IMR-90 (cell line): ENCODE measurements at regions not wholly inside any gene's neighbourhood (a gene's known extent, or its start where the extent isn't known, plus 50 kb on each side); places are given as distances from the start of the nearest gene placed in this dataset.
A peak's percentile ranks its signal among the peaks of the same experiment; 100 is the strongest.
"Not testable (repeated sequence)": the region's sequence is repeated elsewhere in the genome, so short reads cannot be mapped to it uniquely, and the experiment has no call there.

Experiments used
- ATAC-seq: fragments of 200-7000 bp; cut with Tn5 transposase; 2 replicates; pipeline ENCODE4 v1.9.1; 2020; ENCODE audit warnings: low read depth, mild to moderate bottlenecking, moderate library complexity
- BruUV-seq: library from RNA; stranded (reverse); fragments of 400-500 nt; replicated peaks from 2 replicates; lab custom pipeline; 2021; lab: Mats Ljungman, UMichigan
- CTCF ChIA-PET: fragments of 300-600 bp; formaldehyde crosslinking; extraction: SDS; loops from one replicate; lab custom pipeline; 2021; ENCODE audit warnings: antibody characterized with exemption; lab: Yijun Ruan, JAX
- POLR2A ChIA-PET: fragments of 300-600 bp; sonication (Branson Sonifier 250); formaldehyde crosslinking; loops from one replicate; lab custom pipeline; 2022; ENCODE audit warnings: antibody characterized with exemption; ENCODE audit not compliant: unreplicated experiment; lab: Charles Lee
- DNase-seq: peaks from one replicate; pipeline ENCODE4 v3.0.0; 2013
- H2AFZ ChIP-seq: replicated peaks from 2 replicates; pipeline ENCODE3; 2013; ENCODE audit warnings: low read length, mild to moderate bottlenecking; ENCODE audit not compliant: poor library complexity
- H2AK5ac ChIP-seq: 2 replicates; pipeline ENCODE4 v1.6.1; 2013; ENCODE audit warnings: low read depth, low read length, inconsistent platforms
- H2AK9ac ChIP-seq: replicated peaks from 2 replicates; pipeline ENCODE3; 2013; ENCODE audit warnings: mild to moderate bottlenecking, low read depth, low read length, moderate library complexity; ENCODE audit not compliant: poor library complexity
- H2BK120ac ChIP-seq: 2 replicates; pipeline ENCODE4 v1.6.1; 2013; ENCODE audit warnings: low read depth, low read length, inconsistent platforms
- H2BK15ac ChIP-seq: 3 replicates; pipeline ENCODE4 v1.6.1; 2013; ENCODE audit warnings: low read depth, low read length, inconsistent platforms
- H2BK20ac ChIP-seq: 2 replicates; pipeline ENCODE4 v1.6.1; 2013; ENCODE audit warnings: low read depth, mild to moderate bottlenecking, inconsistent platforms, low read length, moderate library complexity
- H2BK5ac ChIP-seq: 2 replicates; pipeline ENCODE4 v1.6.1; 2013; ENCODE audit warnings: mild to moderate bottlenecking, low read depth, low read length, inconsistent platforms; ENCODE audit not compliant: poor library complexity, severe bottlenecking
- H3K14ac ChIP-seq: replicated peaks from 2 replicates; pipeline ENCODE4 v1.6.1; 2013; ENCODE audit warnings: low read depth, low read length, inconsistent platforms
- H3K18ac ChIP-seq: 2 replicates; pipeline ENCODE4 v1.6.1; 2013; ENCODE audit warnings: low read depth, low read length, control low read depth
- H3K23ac ChIP-seq: 2 replicates; pipeline ENCODE4 v1.6.1; 2013; ENCODE audit warnings: low read depth, low read length, inconsistent platforms
- H3K27ac ChIP-seq: 2 replicates; pipeline ENCODE4 v1.5.1; 2013; ENCODE audit warnings: mild to moderate bottlenecking, control low read depth, low read length; ENCODE audit not compliant: insufficient read depth
- H3K27me3 ChIP-seq: 2 replicates; pipeline ENCODE4 v1.6.1; 2013; ENCODE audit warnings: low read length; ENCODE audit not compliant: control insufficient read depth, insufficient read depth
- H3K36me3 ChIP-seq: 2 replicates; pipeline ENCODE4 v1.6.1; 2013; ENCODE audit warnings: low read length, mixed read lengths; ENCODE audit not compliant: control insufficient read depth, insufficient read depth
- H3K4ac ChIP-seq: 2 replicates; pipeline ENCODE4 v1.6.1; 2013; ENCODE audit warnings: low read depth, low read length, inconsistent platforms
- H3K4me1 ChIP-seq: 2 replicates; pipeline ENCODE4 v1.6.1; 2013; ENCODE audit warnings: low read length, mixed read lengths; ENCODE audit not compliant: control insufficient read depth, insufficient read depth
- H3K4me2 ChIP-seq: 2 replicates; pipeline ENCODE4 v1.6.1; 2013; ENCODE audit warnings: low read depth, mild to moderate bottlenecking, control low read depth, low read length, moderate library complexity
- H3K4me3 ChIP-seq: 2 replicates; pipeline ENCODE4 v1.5.1; 2013; ENCODE audit warnings: low read depth, mild to moderate bottlenecking, control low read depth, low read length, moderate library complexity; ENCODE audit not compliant: insufficient read depth
- H3K56ac ChIP-seq: 2 replicates; pipeline ENCODE4 v1.6.1; 2013; ENCODE audit warnings: low read length, inconsistent platforms; ENCODE audit not compliant: insufficient read depth; ENCODE audit errors: extremely low read depth
- H3K79me1 ChIP-seq, 2 experiments: 2 replicates each; pipeline ENCODE4 v1.6.1; 2013; ENCODE audit warnings: low read length in 2 of 2, inconsistent platforms in 1 of 2, low read depth in 1 of 2
- H3K9ac ChIP-seq: 2 replicates; pipeline ENCODE4 v1.6.1; 2013; ENCODE audit warnings: low read depth, low read length, control low read depth
- H3K9me1 ChIP-seq: 2 replicates; pipeline ENCODE4 v1.6.1; 2013; ENCODE audit warnings: low read length, inconsistent platforms; ENCODE audit not compliant: insufficient read depth
- H3K9me3 ChIP-seq: 2 replicates; pipeline ENCODE4 v1.6.1; 2013; ENCODE audit warnings: low read length; ENCODE audit not compliant: control insufficient read depth, insufficient read depth
- H4K20me1 ChIP-seq: 2 replicates; pipeline ENCODE4 v1.6.1; 2013; ENCODE audit warnings: low read length, inconsistent platforms; ENCODE audit not compliant: insufficient read depth
- H4K5ac ChIP-seq: 2 replicates; pipeline ENCODE4 v1.6.1; 2013; ENCODE audit warnings: mild to moderate bottlenecking, low read depth, low read length, control low read depth
- H4K8ac ChIP-seq, 2 experiments: 2 replicates each; pipeline ENCODE4 v1.6.1; 2013; ENCODE audit warnings: low read depth in 2 of 2, low read length in 2 of 2, control low read depth in 1 of 2, inconsistent platforms in 1 of 2
- H4K91ac ChIP-seq: 2 replicates; pipeline ENCODE4 v1.6.1; 2013; ENCODE audit warnings: low read depth, low read length, inconsistent platforms; ENCODE audit not compliant: insufficient read depth
- CTCF ChIP-seq: conservative IDR thresholded peaks from 2 replicates; pipeline ENCODE4 v1.5.1; 2012; ENCODE audit warnings: mild to moderate bottlenecking, low read depth, low read length, improper control_type of control experiment
- RAD21 ChIP-seq: IDR thresholded peaks from 2 replicates; pipeline ENCODE4 v1.6.1; 2012; ENCODE audit warnings: low read length, improper control_type of control experiment
- SMC3 ChIP-seq: fragments of 150-350 bp; IDR thresholded peaks from 2 replicates; pipeline ENCODE4 v1.6.1; 2016; ENCODE audit warnings: low read depth, mild to moderate bottlenecking, antibody characterized with exemption, low read length, moderate library complexity
- WGBS, 2 experiments: methylation state at CpG; one replicate each; pipeline versions ENCODE4 v1.1.5 to v1.1.7; 2013; ENCODE audit warnings: missing lambda C conversion rate in 2 of 2; ENCODE audit not compliant: insufficient read length in 1 of 2; ENCODE audit errors: extremely low coverage in 2 of 2; 5-methylcytosine and 5-hydroxymethylcytosine counted together
- dilution Hi-C: fragments of 300-500 bp; cut with HindIII; formaldehyde crosslinking; loops from one replicate; pipeline ENCODE4 v1.14.3; 2018; ENCODE audit warnings: low sequenced_read_pairs; ENCODE audit not compliant: unreplicated experiment
- in situ Hi-C: fragments of 300-500 bp; cut with MboI; formaldehyde crosslinking; loops from 3 replicates; pipeline ENCODE4 v1.14.3; 2019; ENCODE audit warnings: low sequenced_read_pairs, inconsistent platforms, mixed read lengths
- intact Hi-C: fragments of 100-400 bp; cut with micrococcal nuclease; formaldehyde crosslinking; loops from 2 replicates; pipeline ENCODE4 v1.10.0; 2022

DNA sequence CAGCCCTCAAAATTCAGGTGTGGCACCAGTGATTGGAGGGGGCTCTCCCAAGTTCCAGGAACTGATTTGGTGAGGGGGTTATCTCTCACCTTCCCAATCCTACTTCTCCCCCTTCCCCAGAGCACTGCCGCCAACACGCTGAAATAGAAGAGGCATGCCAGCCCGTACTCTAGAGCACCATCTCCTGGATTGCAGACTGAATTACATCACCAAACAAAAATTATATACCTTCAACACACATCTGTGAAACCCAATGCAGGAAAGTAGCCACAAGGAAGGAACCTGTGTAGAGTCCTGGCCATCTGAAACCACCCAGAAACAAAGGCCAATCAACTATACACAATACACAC lies 80.1 kb downstream of the TBC1D28 start:
- H2AK5ac ChIP-seq, H3K79me1 ChIP-seq, H3K56ac ChIP-seq, dilution Hi-C loops, H3K9me1 ChIP-seq, BruUV-seq, POLR2A ChIA-PET, CTCF ChIA-PET, H3K14ac ChIP-seq, H3K4me2 ChIP-seq, H3K27ac ChIP-seq, H4K91ac ChIP-seq, H2AK9ac ChIP-seq, H2BK15ac ChIP-seq, intact Hi-C loops, H3K36me3 ChIP-seq, H3K27me3 ChIP-seq, H2AFZ ChIP-seq, H3K18ac ChIP-seq, H3K23ac ChIP-seq, H3K4me3 ChIP-seq, H4K8ac ChIP-seq, H3K9me3 ChIP-seq, in situ Hi-C loops, H3K9ac ChIP-seq, H4K5ac ChIP-seq, H4K20me1 ChIP-seq, H2BK5ac ChIP-seq, H2BK120ac ChIP-seq, H3K4me1 ChIP-seq, H2BK20ac ChIP-seq: not testable (repeated sequence)
- TF ChIP-seq SMC3 (0 out of 2 replicates have a peak, but pooled peaks have one; percentile 17), CTCF (peak; percentile 50), RAD21 (peak; percentile 30)
- H3K4ac ChIP-seq, result peak overlapping the region; percentile 69; the same call in 1 of the 2 replicates
- ATAC-seq, result peak; percentile 74
- no CpG with 5 or more reads among the region's 3 CpGs for WGBS, 2 experiments
- peak; percentile 1 for DNase-seq

- CTCF ChIA-PET, H3K4me3 ChIP-seq, H3K36me3 ChIP-seq, H2BK5ac ChIP-seq, H4K20me1 ChIP-seq, ATAC-seq, H3K27ac ChIP-seq, H3K4ac ChIP-seq, H2AK9ac ChIP-seq, H2BK20ac ChIP-seq, POLR2A ChIA-PET, dilution Hi-C loops, H3K18ac ChIP-seq, H3K23ac ChIP-seq, H3K9ac ChIP-seq, H2BK15ac ChIP-seq, H4K8ac ChIP-seq, H3K56ac ChIP-seq, H3K4me1 ChIP-seq, H3K9me3 ChIP-seq, H4K5ac ChIP-seq, H3K27me3 ChIP-seq, in situ Hi-C loops, H4K91ac ChIP-seq, H2AFZ ChIP-seq, H3K4me2 ChIP-seq, H3K9me1 ChIP-seq, BruUV-seq, H3K79me1 ChIP-seq, intact Hi-C loops, H3K14ac ChIP-seq, H2BK120ac ChIP-seq, DNase-seq, H2AK5ac ChIP-seq: not testable (repeated sequence)
- no CpG with 5 or more reads among the region's 17 CpGs for WGBS, 2 experiments
Measured at GRCh38 chr17:18568108-18568995, 75.8 kb downstream of the TBC1D28 start.
